ENCODE measurements at regions not wholly inside any gene's neighbourhood (a gene's known extent, or its start where the extent isn't known, plus 50 kb on each side); places are given as distances from the start of the nearest gene placed in this dataset.

DNA sequence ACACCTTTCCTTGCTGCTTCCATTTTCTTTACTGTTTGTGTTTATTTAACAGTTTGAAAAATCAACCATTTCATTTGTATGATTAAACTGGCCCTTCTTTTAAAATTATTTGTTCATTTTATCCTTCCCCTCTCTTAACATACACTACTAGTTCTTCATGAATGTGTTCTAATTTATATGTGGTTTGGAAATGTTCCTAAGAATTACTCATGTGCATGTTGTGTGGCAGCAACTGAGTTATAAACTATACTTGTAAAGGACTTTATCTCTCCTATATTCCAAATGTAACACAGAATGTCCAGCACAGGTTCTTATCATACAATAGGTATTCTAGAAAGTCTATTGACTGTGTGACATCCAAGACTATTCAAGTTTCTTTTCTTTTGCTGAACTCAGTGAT is 358.2 kb upstream of the MEF2C start:
- TF ChIP-seq CTCF (IDR thresholded peaks at IDR 0.05; ENCODE audit: insufficient read depth, low read depth, low read length) (no peak), EZH2 (IDR thresholded peaks at IDR 0.05; ENCODE audit: insufficient read depth, low read length) (no peak)
